A673 (cell line): ENCODE measurements at regions not wholly inside any gene's neighbourhood (a gene's known extent, or its start where the extent isn't known, plus 50 kb on each side); places are given as distances from the start of the nearest gene placed in this dataset.

Source experiments
- BruUV-seq: library from RNA; stranded (reverse); fragments of 400-500 nt; replicated peaks from 2 replicates; lab custom pipeline; 2021; lab: Mats Ljungman, UMichigan
- CTCF ChIA-PET: fragments of 300-600 bp; sonication (Branson Sonifier 250); formaldehyde crosslinking; loops from one replicate; lab custom pipeline; 2022; ENCODE audit warnings: antibody characterized with exemption; lab: Charles Lee
- POLR2A ChIA-PET: fragments of 300-600 bp; sonication (Branson Sonifier 250); formaldehyde crosslinking; loops from one replicate; lab custom pipeline; 2022; ENCODE audit warnings: antibody characterized with exemption; ENCODE audit not compliant: low non-redundant PET; lab: Charles Lee
- DNase-seq: peaks from one replicate; pipeline ENCODE4 v3.0.0-alpha.2; 2015; ENCODE audit warnings: low spot score
- H3K27ac ChIP-seq: fragments of 200-600 bp; sonication (generic); 2 replicates; pipeline ENCODE4 v1.5.1; 2016; ENCODE audit warnings: mixed run types, low read depth, mild to moderate bottlenecking, mixed read lengths, antibody characterized with exemption, low read length; ENCODE audit not compliant: poor library complexity, severe bottlenecking
- H3K27me3 ChIP-seq: fragments of 200-600 bp; sonication (generic); replicated peaks from 2 replicates; pipeline ENCODE4 v1.6.1; 2017; ENCODE audit warnings: mixed run types, low read depth, mild to moderate bottlenecking, mixed read lengths, antibody characterized with exemption, low read length; ENCODE audit not compliant: insufficient read depth, poor library complexity
- H3K36me3 ChIP-seq: fragments of 200-600 bp; sonication (generic); 2 replicates; pipeline ENCODE4 v1.6.1; 2016; ENCODE audit warnings: mixed run types, mild to moderate bottlenecking, mixed read lengths, antibody characterized with exemption, low read length; ENCODE audit not compliant: insufficient read depth, poor library complexity, severe bottlenecking
- H3K4me1 ChIP-seq: fragments of 200-600 bp; sonication (generic); 2 replicates; pipeline ENCODE4 v1.6.1; 2017; ENCODE audit warnings: mixed run types, mild to moderate bottlenecking, mixed read lengths, antibody characterized with exemption, low read length; ENCODE audit not compliant: insufficient read depth, poor library complexity, severe bottlenecking
- H3K4me3 ChIP-seq: fragments of 200-600 bp; sonication (generic); 2 replicates; pipeline ENCODE4 v1.5.1; 2016; ENCODE audit warnings: low read depth, mixed run types, mild to moderate bottlenecking, mixed read lengths, low read length; ENCODE audit not compliant: poor library complexity, severe bottlenecking
- H3K9me3 ChIP-seq: fragments of 200-600 bp; sonication (generic); 2 replicates; pipeline ENCODE4 v1.6.1; 2016; ENCODE audit warnings: mixed run types, low read depth, mild to moderate bottlenecking, mixed read lengths, antibody characterized with exemption, low read length; ENCODE audit not compliant: poor library complexity, severe bottlenecking
- CTCF ChIP-seq: fragments of 300-800, 200-600 bp; sonication (generic); conservative IDR thresholded peaks from 2 replicates; pipeline ENCODE4 v1.5.1; 2017; ENCODE audit warnings: low read depth, mild to moderate bottlenecking, antibody characterized with exemption, low read length, moderate library complexity, mixed read lengths
- EZH2 ChIP-seq: fragments of 200-600 bp; sonication (generic); IDR thresholded peaks from 2 replicates; pipeline ENCODE4 v1.6.1; 2017; ENCODE audit warnings: borderline replicate concordance, low read depth, mild to moderate bottlenecking, mixed read lengths, antibody characterized with exemption, low read length; ENCODE audit not compliant: poor library complexity, severe bottlenecking
- intact Hi-C: fragments of 100-400 bp; cut with micrococcal nuclease; formaldehyde crosslinking; loops from one replicate; pipeline ENCODE4 v1.10.0; 2022; ENCODE audit not compliant: unreplicated experiment

GRCh38 chrX:124842205-124842604 lies 477.5 kb upstream of the TEX13C start:
- H3K4me1 ChIP-seq, result no peaks in the 10 kb centered on the region
- BruUV-seq, result no TSS peak
- no peaks in the 10 kb centered on the region for H3K9me3 ChIP-seq
- TF ChIP-seq CTCF (no peak), EZH2 (no peak)
- ChIA-PET CTCF (no interaction called here), POLR2A (no interaction called here)
- H3K27ac ChIP-seq, result no peak overlapping the region
- H3K27me3 ChIP-seq, result no peaks in the 10 kb centered on the region
- intact Hi-C loops, result no loop called here
- DNase-seq, result no peak
- no peak overlapping the region for H3K4me3 ChIP-seq
- H3K36me3 ChIP-seq, result no peaks in the 10 kb centered on the region

GRCh38 chrX:124860736-124861135 lies 458.9 kb upstream of the TEX13C start:
- Histone ChIP-seq H3K4me1 (no peaks in the 10 kb centered on the region), H3K4me3 (no peak overlapping the region), H3K27me3 (no peaks in the 10 kb centered on the region), H3K36me3 (no peaks in the 10 kb centered on the region), H3K27ac (no peak overlapping the region), H3K9me3 (no peaks in the 10 kb centered on the region)
- ChIA-PET POLR2A (no interaction called here), CTCF (no interaction called here)
- BruUV-seq, result no TSS peak
- TF ChIP-seq CTCF (no peak), EZH2 (no peak)
- no peak for DNase-seq
- intact Hi-C loops, result no loop called here

GRCh38 chrX:124862301-124862700 lies 457.4 kb upstream of the TEX13C start:
- ChIA-PET CTCF (no interaction called here), POLR2A (no interaction called here)
- no TSS peak for BruUV-seq

More at GRCh38 chrX:124862301-124862700, 457.4 kb upstream of the TEX13C start:
- Histone ChIP-seq H3K27me3 (no peaks in the 10 kb centered on the region), H3K4me1 (no peaks in the 10 kb centered on the region), H3K36me3 (no peaks in the 10 kb centered on the region), H3K4me3 (no peak overlapping the region), H3K27ac (no peak overlapping the region), H3K9me3 (no peaks in the 10 kb centered on the region)
- intact Hi-C loops, result no loop called here
- no peak for DNase-seq
- no peak for TF ChIP-seq EZH2
- no peak for TF ChIP-seq CTCF
